Fibroblast of mammary gland (primary cell): ENCODE measurements at regions not wholly inside any gene's neighbourhood (a gene's known extent, or its start where the extent isn't known, plus 50 kb on each side); places are given as distances from the start of the nearest gene placed in this dataset.

Source experiments
- DNase-seq: peaks from one replicate; pipeline ENCODE4 v3.0.0-alpha.2; 2010; ENCODE audit warnings: low read depth
- H3K4me3 ChIP-seq: 2 replicates; pipeline ENCODE4 v1.5.1; 2011; ENCODE audit warnings: low read depth, mild to moderate bottlenecking, low read length, moderate library complexity; ENCODE audit not compliant: control insufficient read depth
- CTCF ChIP-seq: conservative IDR thresholded peaks from 2 replicates; pipeline ENCODE4 v1.5.1; 2011; ENCODE audit warnings: low read depth, low read length, inconsistent platforms; ENCODE audit not compliant: control insufficient read depth, insufficient read depth

GRCh38 chr7:153638821-153639435, 413.3 kb upstream of the DPP6 start:
- TF ChIP-seq CTCF, result no peak
- no peak overlapping the region for H3K4me3 ChIP-seq
- no peak for DNase-seq

GRCh38 chr7:153640586-153640985, 411.6 kb upstream of the DPP6 start:
- no peak for TF ChIP-seq CTCF
- H3K4me3 ChIP-seq, result no peak overlapping the region

GRCh38 chr7:153641199-153641598, 411.0 kb upstream of the DPP6 start:
- DNase-seq, result no peak
- TF ChIP-seq CTCF, result no peak
- H3K4me3 ChIP-seq, result no peak overlapping the region

More at GRCh38 chr7:153640586-153640985, 411.6 kb upstream of the DPP6 start:
- DNase-seq, result no peak

GRCh38 chr7:153642989-153643388, 409.2 kb upstream of the DPP6 start:
- no peak overlapping the region for H3K4me3 ChIP-seq
- no peak for DNase-seq
- no peak for TF ChIP-seq CTCF

GRCh38 chr7:153657182-153657800, 394.9 kb upstream of the DPP6 start:
- H3K4me3 ChIP-seq, result no peak overlapping the region
- DNase-seq, result no peak
- no peak for TF ChIP-seq CTCF

DNA sequence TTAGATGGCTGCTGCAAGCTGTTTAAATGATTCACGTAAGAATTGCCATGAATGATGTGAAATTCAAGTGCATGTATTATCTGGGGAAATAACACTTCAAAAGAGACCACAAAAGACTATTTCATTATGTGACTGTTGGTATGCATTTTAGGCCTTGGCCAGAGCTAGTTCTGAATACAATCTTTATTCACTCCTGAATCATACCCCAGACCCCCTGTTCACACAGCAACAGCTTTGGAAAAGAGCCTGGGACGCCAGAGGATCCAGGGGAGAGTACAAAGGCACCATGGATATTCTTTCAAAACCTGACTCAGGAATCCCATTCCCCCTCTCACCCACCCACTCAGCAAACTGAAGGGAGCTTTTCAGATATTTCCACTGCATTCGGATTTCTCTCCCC, 377.1 kb upstream of the DPP6 start:
- no peak overlapping the region for H3K4me3 ChIP-seq
- no peak for DNase-seq
- no peak for TF ChIP-seq CTCF
